Esophagus squamous epithelium (tissue), 4 donors: ENCODE measurements at regions not wholly inside any gene's neighbourhood (a gene's known extent, or its start where the extent isn't known, plus 50 kb on each side); places are given as distances from the start of the nearest gene placed in this dataset.

Experiments used
- CTCF ChIP-seq, 6 experiments: fragments of 450-650 bp in 4 of 6; fragments of 200-600 bp in 2 of 6; sonication (generic) in 2 of 6; IDR thresholded peaks; one replicate each; pipeline ENCODE4 v1.5.1; 2016 to 2019; ENCODE audit warnings: antibody characterized with exemption in 6 of 6, mild to moderate bottlenecking in 4 of 6, moderate library complexity in 4 of 6
- POLR2A ChIP-seq, 4 donors: fragments of 450-650 bp; IDR thresholded peaks; one replicate each; pipeline ENCODE4 v1.6.1; 2017; ENCODE audit warnings: antibody characterized with exemption in 4 of 4, mild to moderate bottlenecking in 4 of 4, moderate library complexity in 3 of 4

- TF ChIP-seq CTCF (IDR thresholded peaks at IDR 0.05) (no peak), POLR2A (IDR thresholded peaks at IDR 0.05) (no peak)
Measured at GRCh38 chr5:10853154-10853553, 92.1 kb upstream of the DAP start.
